Loucy (cell line): ENCODE measurements at regions not wholly inside any gene's neighbourhood (a gene's known extent, or its start where the extent isn't known, plus 50 kb on each side); places are given as distances from the start of the nearest gene placed in this dataset.

Source experiments
- H2AFZ ChIP-seq: fragments of 200-600 bp; sonication (generic); 2 replicates; pipeline ENCODE4 v1.6.0; 2016; ENCODE audit warnings: antibody characterized with exemption, mild to moderate bottlenecking, low read length, moderate library complexity
- H3F3A ChIP-seq: fragments of 200-600 bp; 2 replicates; pipeline ENCODE4 v1.6.0; 2016; ENCODE audit warnings: antibody characterized with exemption, low read depth, mild to moderate bottlenecking
- H3K27me3 ChIP-seq: fragments of 200-600 bp; sonication (generic); 2 replicates; pipeline ENCODE4 v1.6.1; 2014; ENCODE audit warnings: low read length, mild to moderate bottlenecking; ENCODE audit not compliant: insufficient read depth, poor library complexity, severe bottlenecking
- H3K36me3 ChIP-seq: fragments of 200-600 bp; sonication (generic); 2 replicates; pipeline ENCODE4 v1.6.1; 2016; ENCODE audit warnings: low read length; ENCODE audit not compliant: insufficient read depth
- H3K4me1 ChIP-seq: fragments of 200-600 bp; sonication (generic); 2 replicates; pipeline ENCODE4 v1.5.1; 2014; ENCODE audit warnings: low read length, mild to moderate bottlenecking; ENCODE audit not compliant: insufficient read depth, poor library complexity, severe bottlenecking
- H3K4me2 ChIP-seq: fragments of 200-600 bp; sonication (generic); 2 replicates; pipeline ENCODE4 v1.6.0; 2014; ENCODE audit warnings: antibody characterized with exemption, low read length, low read depth, mild to moderate bottlenecking; ENCODE audit not compliant: poor library complexity, severe bottlenecking
- H3K4me3 ChIP-seq: fragments of 200-600 bp; sonication (generic); 2 replicates; pipeline ENCODE4 v1.5.1; 2014; ENCODE audit warnings: low read length, mild to moderate bottlenecking, mixed read lengths; ENCODE audit not compliant: poor library complexity, severe bottlenecking
- H3K79me2 ChIP-seq: fragments of 200-600 bp; sonication (generic); 2 replicates; pipeline ENCODE4 v1.6.1; 2014; ENCODE audit warnings: low read length; ENCODE audit not compliant: insufficient read depth
- H3K9ac ChIP-seq: fragments of 200-600 bp; sonication (generic); 2 replicates; pipeline ENCODE4 v1.6.0; 2014; ENCODE audit warnings: mild to moderate bottlenecking, low read depth, low read length, moderate library complexity; ENCODE audit not compliant: poor library complexity, severe bottlenecking
- H3K9me2 ChIP-seq: fragments of 200-600 bp; sonication (generic); replicated peaks from 2 replicates; pipeline ENCODE4 v1.6.1; 2016; ENCODE audit warnings: low read depth, low read length, mixed read lengths
- H3K9me3 ChIP-seq: fragments of 200-600 bp; sonication (generic); 2 replicates; pipeline ENCODE4 v1.6.1; 2014; ENCODE audit warnings: mild to moderate bottlenecking, antibody characterized with exemption, low read length, low read depth; ENCODE audit not compliant: insufficient read depth
- H4K20me1 ChIP-seq: fragments of 200-600 bp; sonication (generic); 2 replicates; pipeline ENCODE4 v1.6.0; 2014; ENCODE audit warnings: antibody characterized with exemption, low read length, mild to moderate bottlenecking; ENCODE audit not compliant: insufficient read depth, poor library complexity, severe bottlenecking
- CTCF ChIP-seq: fragments of 200-600 bp; sonication (generic); conservative IDR thresholded peaks from 2 replicates; pipeline ENCODE4 v1.5.1; 2014; ENCODE audit warnings: mild to moderate bottlenecking, antibody characterized with exemption, low read length
- EZH2phosphoT487 ChIP-seq: fragments of 200-600 bp; IDR thresholded peaks from 2 replicates; pipeline ENCODE4 v1.6.1; 2018; ENCODE audit warnings: antibody characterized with exemption, mild to moderate bottlenecking, moderate library complexity, borderline replicate concordance

- no peaks in the 10 kb centered on the region for H3K36me3 ChIP-seq
- no peaks in the 10 kb centered on the region for H4K20me1 ChIP-seq
- H3K4me1 ChIP-seq: no peaks in the 10 kb centered on the region
- no peak overlapping the region for H3K4me2 ChIP-seq
- no peaks in the 10 kb centered on the region for H3F3A ChIP-seq
- no peaks in the 10 kb centered on the region for H3K9me3 ChIP-seq
- H3K27me3 ChIP-seq: no peaks in the 10 kb centered on the region
- TF ChIP-seq CTCF: no peak
- TF ChIP-seq EZH2phosphoT487: no peak
- H3K9me2 ChIP-seq: no peaks in the 10 kb centered on the region
- no peak overlapping the region for H2AFZ ChIP-seq
- no peaks in the 10 kb centered on the region for H3K79me2 ChIP-seq
- H3K9ac ChIP-seq: no peak overlapping the region
- no peak overlapping the region for H3K4me3 ChIP-seq
These were observed 57.6 kb downstream of the TENT5A start for GRCh38 chr6:81694855-81695254.

GRCh38 chr6:81694207-81694606, 58.3 kb downstream of the TENT5A start:
- no peak overlapping the region for H3K4me2 ChIP-seq
- no peaks in the 10 kb centered on the region for H3F3A ChIP-seq
- H3K4me3 ChIP-seq: no peak overlapping the region
- H3K36me3 ChIP-seq: no peaks in the 10 kb centered on the region
- H2AFZ ChIP-seq: no peak overlapping the region
- no peak for TF ChIP-seq CTCF
- TF ChIP-seq EZH2phosphoT487: no peak
- no peaks in the 10 kb centered on the region for H3K79me2 ChIP-seq
- H4K20me1 ChIP-seq: no peaks in the 10 kb centered on the region
- H3K4me1 ChIP-seq: no peaks in the 10 kb centered on the region
- H3K27me3 ChIP-seq: no peaks in the 10 kb centered on the region
- no peak overlapping the region for H3K9ac ChIP-seq
- H3K9me2 ChIP-seq: no peaks in the 10 kb centered on the region
- H3K9me3 ChIP-seq: no peaks in the 10 kb centered on the region

- Histone ChIP-seq H4K20me1 (no peaks in the 10 kb centered on the region), H3K9me2 (no peaks in the 10 kb centered on the region), H3F3A (no peaks in the 10 kb centered on the region), H3K9ac (no peak overlapping the region), H3K4me2 (no peak overlapping the region), H3K79me2 (no peaks in the 10 kb centered on the region), H2AFZ (no peak overlapping the region), H3K27me3 (no peaks in the 10 kb centered on the region), H3K36me3 (no peaks in the 10 kb centered on the region), H3K9me3 (no peaks in the 10 kb centered on the region), H3K4me3 (no peak overlapping the region), H3K4me1 (no peaks in the 10 kb centered on the region)
- no peak for TF ChIP-seq CTCF
- TF ChIP-seq EZH2phosphoT487: no peak
These were observed 59.2 kb downstream of the TENT5A start for GRCh38 chr6:81693266-81693665.
